Right forelimb (tissue), 1 donor: ENCODE measurements at regions not wholly inside any gene's neighbourhood (a gene's known extent, or its start where the extent isn't known, plus 50 kb on each side); places are given as distances from the start of the nearest gene placed in this dataset.
"Not testable (repeated sequence)": the region's sequence is repeated elsewhere in the genome, so short reads cannot be mapped to it uniquely, and the experiment has no call there.

Experiments
- DNase-seq: peaks from one replicate; pipeline ENCODE4 v3.0.0-alpha.2; 2018

GRCh38 chr14:54258382-54258781, 138.4 kb upstream of the CDKN3 start:
- no peak for DNase-seq

- no peak for DNase-seq
These were observed 137.0 kb upstream of the CDKN3 start for GRCh38 chr14:54259821-54260220.

GRCh38 chr14:54261283-54261682, 135.5 kb upstream of the CDKN3 start:
- DNase-seq: no peak

DNA sequence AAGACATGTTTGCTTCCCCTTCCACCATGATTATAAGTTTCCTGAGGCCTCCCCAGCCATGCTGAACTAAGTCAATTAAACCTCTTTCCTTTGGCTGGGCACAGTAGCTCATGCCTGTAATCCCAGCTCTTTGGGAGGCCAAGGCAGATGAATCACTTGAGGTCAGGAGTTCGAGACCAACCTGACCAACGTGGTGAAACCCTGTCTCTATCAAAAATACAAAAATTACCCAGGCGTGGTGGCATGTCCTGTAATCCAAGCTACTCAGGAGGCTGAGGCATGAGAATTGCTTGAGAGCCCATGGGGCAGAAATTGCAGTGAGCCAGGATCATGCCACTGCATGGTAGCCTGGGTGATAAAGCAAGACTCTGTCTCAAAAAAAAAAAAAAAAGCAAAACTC, 130.2 kb upstream of the CDKN3 start:
- not testable (repeated sequence) for DNase-seq

DNA sequence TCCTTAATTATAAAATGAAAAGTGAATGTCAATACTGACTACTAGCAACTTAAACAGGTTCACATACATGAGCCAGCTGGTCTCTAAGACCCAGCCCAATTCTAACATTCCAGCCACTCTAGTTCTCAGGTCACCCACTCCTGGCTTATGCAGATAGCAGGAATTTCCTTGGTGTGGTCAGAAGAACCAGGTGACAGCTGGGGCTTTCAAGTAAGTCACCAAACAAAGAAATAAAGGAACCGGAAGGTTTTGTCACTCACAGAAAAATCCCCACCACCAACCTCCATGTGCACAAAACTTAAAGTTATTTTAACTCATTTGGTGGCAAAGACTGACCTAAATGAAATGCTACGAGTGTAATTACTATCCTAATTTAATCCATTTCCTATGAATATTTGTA, 129.6 kb upstream of the CDKN3 start:
- no peak for DNase-seq

DNA sequence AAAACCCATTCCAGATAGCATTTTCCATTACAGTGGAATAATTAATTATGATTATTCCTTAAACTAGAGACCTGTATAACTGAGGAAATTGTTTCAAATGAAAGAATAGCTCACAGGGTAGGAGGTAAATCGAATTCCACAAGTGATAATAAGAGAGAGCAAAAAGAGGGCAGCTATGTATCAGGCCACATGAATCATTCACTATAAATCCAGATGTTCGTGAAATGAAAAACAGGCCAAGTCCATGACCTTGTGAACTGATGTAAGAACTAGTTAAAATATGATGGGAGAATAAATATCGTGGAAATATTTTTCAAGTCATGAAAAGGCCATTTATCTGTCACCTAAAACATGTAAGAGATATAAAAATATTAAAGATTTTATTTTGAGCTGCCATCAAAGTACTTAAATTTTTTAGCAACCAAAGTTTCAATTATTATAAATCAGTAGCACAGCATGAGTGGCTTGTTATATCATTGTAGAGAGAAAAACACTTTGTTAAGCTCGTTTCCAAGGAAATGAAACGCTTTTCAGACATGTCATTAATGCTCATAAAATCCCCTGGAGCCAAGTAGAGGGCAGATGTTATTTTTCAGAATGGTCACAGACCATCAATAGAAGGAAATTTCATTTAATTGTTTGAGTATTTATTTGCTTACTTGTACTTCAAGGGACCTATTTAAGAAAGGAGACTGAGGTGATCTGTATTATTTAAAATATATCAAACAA, 120.6 kb upstream of the CDKN3 start:
- no peak for DNase-seq

DNA sequence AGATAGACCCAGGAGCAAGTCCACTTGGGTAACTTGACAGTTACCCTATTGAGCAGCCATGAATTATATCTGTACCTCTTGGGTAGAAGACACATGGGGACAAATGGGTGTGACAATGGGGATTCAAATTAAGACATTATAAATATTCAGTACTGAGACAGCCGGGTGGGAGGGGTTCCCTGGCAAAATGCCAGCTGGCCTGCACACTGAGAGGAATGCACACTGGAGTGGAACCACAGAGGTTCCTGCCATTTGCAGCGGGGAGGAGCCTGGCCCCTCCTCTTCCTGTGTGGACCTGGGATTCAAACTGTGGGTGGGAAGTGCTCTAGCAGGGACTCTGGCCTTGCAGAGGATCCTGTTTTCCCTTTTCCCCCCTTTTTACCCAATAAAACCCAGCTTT, 118.7 kb upstream of the CDKN3 start:
- DNase-seq: no peak

GRCh38 chr14:54278665-54279295, 118.0 kb upstream of the CDKN3 start:
- no peak for DNase-seq

- no peak for DNase-seq
These were observed 114.0 kb upstream of the CDKN3 start for GRCh38 chr14:54282849-54283248.

- no peak for DNase-seq
These were observed 111.8 kb upstream of the CDKN3 start for GRCh38 chr14:54285030-54285429.

DNA sequence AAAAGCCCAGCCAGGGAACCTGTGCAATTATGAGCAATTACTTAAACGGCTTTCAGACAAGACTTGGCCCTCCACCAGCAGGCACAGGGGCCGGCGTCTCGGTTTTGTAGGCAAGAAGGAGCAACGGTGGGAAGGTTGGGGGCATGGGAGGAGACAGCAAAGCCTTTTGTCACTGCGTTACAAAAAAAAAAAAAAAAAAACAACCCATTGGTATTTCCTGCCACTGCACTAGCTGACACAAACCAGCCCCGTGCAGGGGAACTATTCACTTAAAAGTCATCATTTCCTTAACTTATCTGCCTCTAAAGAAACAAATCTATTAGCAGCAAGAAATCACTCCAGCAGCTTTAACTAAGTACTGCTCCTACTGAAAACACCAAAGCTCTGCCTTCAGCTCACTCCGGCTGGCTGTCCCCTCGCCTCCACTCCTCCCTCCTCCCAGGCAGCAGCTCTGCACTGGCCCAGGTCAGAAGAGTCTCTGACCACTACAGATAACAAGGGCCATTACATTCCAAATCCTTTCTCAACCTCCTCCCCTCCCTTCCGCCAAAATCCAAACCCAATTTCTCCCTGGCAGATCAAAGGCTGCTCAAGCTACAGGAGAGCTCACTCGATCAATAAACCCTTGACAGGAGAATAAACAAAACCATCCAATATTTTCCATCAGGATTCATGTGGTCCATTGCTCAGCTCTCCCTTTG, 105.2 kb upstream of the CDKN3 start:
- no peak for DNase-seq

DNA sequence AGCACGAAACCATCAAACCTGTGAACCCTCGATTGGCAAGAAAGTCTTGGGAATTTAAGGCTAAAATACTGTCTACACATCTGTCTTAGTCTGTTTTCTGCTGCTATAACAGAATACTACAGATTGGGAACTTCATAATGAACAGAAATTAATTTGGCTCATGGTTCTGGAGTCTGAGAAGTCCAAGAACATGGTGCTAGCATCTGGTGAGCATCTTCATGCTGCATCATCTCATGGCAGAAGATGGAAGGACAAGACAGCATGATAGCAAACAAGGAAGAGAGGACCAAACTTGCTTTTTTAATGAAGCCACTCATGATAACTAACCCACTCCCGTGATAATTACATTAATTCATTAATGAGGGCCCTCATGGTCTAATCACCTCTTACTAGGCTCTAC, 102.0 kb upstream of the CDKN3 start:
- DNase-seq: no peak

DNA sequence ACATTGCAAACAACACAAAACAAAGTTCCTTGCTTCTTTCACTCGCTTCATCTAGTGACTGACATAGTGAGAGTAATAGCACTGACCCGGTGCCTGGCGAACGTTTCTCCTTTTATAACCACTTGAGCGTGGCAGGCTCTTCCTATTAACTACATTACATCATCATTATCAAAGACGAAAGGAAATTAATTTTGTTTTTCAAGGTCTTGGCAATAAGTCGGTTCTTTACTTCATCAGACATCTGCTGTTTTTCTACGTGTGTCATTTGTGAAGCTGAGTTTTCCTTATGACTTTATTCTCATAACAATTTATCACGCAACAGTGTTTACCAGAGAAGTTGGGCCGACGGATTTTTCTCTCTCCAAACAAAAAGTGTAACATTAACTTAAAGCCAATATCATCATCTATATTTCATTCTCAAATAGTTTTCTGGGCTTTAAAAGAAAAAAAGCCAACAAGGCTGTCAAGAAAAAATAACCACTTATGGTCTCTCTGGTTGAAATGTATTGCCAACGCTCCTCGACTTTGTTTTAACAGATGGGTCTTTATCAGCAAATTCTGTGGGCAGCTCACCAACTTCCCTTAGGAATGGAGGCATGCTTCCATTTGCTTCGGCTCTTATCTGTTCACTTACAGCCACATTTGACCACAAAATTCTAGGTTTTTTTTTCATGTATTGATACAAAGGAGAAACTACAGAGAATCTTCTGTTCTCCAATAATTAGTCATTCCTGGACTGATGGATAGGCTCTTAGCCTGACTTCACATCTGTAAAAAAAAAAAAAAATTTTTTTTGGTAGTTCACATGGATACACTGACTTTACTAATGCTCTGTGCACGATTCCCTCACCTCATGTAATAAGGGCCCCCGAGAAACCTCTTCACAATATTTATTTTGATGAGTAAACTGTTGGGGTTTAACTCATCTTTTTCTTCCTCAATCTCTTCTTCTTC, 97.1 kb upstream of the CDKN3 start:
- DNase-seq: no peak

DNA sequence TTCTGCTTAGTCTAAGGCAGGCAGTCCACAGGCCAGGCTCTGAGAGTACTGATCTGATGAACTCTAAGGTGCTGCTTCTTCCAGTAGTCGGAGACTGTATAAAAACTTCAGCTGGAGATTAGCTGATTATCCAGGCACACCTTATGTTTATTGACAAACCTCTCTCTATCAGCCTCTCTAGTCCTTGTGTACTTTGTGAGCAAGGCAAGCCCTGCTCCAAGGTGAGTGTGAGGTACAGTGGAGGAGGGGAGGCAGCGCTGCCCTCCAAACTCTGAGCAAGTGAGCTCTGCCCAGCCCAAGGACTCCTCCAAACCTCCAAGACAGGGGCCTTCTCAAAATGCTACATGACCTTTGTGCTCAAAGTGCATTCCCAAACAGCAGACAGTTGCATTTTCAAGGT, 95.9 kb upstream of the CDKN3 start:
- DNase-seq: no peak

GRCh38 chr14:54301359-54301758, 95.4 kb upstream of the CDKN3 start:
- DNase-seq: no peak

DNA sequence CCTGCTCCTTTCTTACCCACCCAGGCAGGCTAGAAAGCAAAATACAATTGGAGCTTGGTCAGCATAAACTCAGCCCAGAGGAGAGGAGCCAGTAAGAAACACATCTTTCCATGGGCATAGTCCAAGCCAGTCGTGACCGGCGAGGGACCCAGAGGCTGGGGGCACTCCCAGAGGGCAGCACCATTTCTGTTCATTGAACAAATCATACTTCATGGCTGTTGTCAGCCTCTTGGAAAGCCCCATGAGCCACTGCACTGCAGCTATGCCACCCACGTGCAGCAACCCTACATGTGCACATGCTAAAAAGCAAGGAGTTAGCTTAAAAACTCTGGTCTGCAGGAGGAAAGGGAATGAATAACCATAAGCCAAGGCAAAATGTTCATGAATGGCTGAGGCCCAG, 90.0 kb upstream of the CDKN3 start:
- no peak for DNase-seq

- DNase-seq: no peak
These were observed 87.2 kb upstream of the CDKN3 start for GRCh38 chr14:54309615-54310014.

DNA sequence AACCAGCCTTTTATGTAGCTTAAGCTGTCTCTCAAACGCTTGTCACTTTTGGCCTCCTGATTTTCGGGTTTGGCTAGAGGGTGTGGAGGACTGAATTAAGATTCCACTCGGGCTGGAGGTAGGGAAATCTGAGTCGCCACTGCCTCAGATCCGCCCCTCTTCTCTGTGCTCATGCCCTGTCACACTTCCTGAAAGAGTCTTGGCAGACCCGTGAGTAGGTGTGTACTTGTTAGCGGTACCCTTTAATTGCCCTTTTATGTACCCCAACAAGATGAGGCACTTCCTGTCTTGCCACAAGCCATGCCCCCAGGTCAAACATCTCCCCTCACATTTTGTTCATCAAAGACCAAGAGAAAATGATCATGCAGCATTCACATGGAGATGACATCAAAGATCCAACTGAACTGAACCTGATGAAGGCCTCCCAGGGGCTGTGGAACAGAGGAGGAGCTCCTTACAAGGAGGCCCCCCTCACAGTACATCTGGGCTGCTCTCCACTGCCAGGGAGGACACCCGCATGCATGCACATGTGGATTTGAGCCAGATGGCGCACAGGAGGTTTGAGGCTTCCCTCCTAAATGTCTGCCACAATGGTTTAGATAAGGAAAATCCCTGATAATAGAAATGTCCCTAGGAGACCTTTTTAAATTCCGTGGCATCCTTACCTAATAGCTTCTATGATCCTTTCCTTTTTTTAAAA, 86.5 kb upstream of the CDKN3 start:
- no peak for DNase-seq

DNA sequence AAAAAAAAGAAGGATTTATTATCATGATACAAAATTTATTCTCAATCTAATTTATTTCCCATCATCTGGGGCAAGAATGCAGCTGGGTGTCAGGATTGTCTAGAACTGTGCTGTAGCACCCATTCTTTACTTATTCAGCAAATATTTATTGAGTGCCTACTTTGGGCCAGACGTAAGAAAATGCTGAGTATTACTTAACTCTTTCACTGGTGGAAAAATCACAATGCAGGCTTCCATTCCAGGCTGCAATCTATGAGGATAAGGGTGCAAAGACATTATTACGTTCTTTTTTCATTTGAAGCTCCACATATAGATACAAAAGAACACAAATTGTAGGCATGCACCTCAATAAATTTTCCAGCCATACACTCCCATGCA, 86.0 kb upstream of the CDKN3 start:
- no peak for DNase-seq

DNA sequence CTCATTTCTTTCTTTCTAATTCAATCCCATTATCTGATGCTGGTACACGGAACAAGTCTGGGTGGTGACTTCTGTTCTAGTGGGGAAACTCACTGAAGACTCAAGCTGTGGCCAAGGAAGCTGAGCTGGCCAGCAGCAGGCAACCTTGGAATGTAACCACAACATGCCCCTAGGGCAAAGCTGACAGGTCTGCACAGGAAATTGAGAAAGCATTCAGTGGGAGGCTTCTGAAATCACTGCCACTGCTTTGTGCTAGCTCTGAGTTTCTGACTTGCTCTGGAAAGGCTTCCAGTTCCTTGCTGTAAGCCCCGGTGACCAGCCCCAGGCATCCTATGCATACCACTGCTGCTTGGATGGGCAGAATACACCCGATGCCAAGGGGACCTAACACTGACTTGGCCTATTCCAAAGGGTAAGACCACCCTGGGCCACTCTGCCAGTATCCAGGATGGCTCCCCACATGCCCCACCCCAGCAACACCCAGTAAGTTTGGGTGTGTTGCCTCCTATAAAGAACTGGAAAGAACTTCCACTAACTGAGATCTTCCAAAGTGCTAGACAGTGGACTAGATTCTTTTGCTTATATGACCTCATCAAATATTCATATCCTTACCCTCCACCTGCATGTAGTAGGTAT, 84.5 kb upstream of the CDKN3 start:
- no peak for DNase-seq

GRCh38 chr14:54314365-54315104, 82.3 kb upstream of the CDKN3 start:
- no peak for DNase-seq
